B cell (primary cell): ENCODE measurements at regions not wholly inside any gene's neighbourhood (a gene's known extent, or its start where the extent isn't known, plus 50 kb on each side); places are given as distances from the start of the nearest gene placed in this dataset.

Source experiments
- ATAC-seq: fragments of 200-7000 bp; cut with Tn5 transposase; one replicate; pipeline ENCODE4 v1.10.0; 2021; ENCODE audit warnings: low read depth, mild to moderate bottlenecking, moderate number of reproducible peaks, moderate library complexity
- CTCF ChIA-PET: fragments of 350-600 bp; sonication (Branson Sonifier 250); formaldehyde crosslinking; loops from one replicate; lab custom pipeline; 2021; ENCODE audit warnings: antibody characterized with exemption, inconsistent platforms; lab: Charles Lee
- POLR2A ChIA-PET: fragments of 350-600 bp; sonication (Branson Sonifier 250); formaldehyde crosslinking; loops from one replicate; lab custom pipeline; 2021; ENCODE audit warnings: antibody characterized with exemption; lab: Charles Lee
- DNase-seq: peaks from one replicate; pipeline ENCODE4 v3.0.0; 2013
- H2AFZ ChIP-seq: 2 replicates; pipeline ENCODE4 v1.6.1; 2012; ENCODE audit warnings: mild to moderate bottlenecking, low read depth, low read length; ENCODE audit not compliant: insufficient read depth, poor library complexity, severe bottlenecking
- H3K27ac ChIP-seq, 2 donors: 1 replicate in 1 of 2; 2 replicates in 1 of 2; pipeline ENCODE4 v1.5.1; 2012 to 2013; ENCODE audit warnings: low read length in 2 of 2, mild to moderate bottlenecking in 2 of 2, moderate library complexity in 1 of 2
- H3K27me3 ChIP-seq, 4 experiments: fragments of 200-600 bp in 1 of 4; sonication (generic) in 1 of 4; replicated peaks in 1 of 4; 1 replicate in 2 of 4; 2 replicates in 2 of 4; pipeline versions ENCODE4 v1.6.1 to v1.7.0; 2013 to 2016; ENCODE audit warnings: low read length in 3 of 4, mild to moderate bottlenecking in 2 of 4, mixed read lengths in 1 of 4, moderate library complexity in 1 of 4; ENCODE audit not compliant: insufficient read depth in 4 of 4, control insufficient read depth in 3 of 4; ENCODE audit errors: control extremely low read depth in 1 of 4
- H3K36me3 ChIP-seq, 2 experiments: replicated peaks in 1 of 2; 1 replicate in 1 of 2; 2 replicates in 1 of 2; pipeline versions ENCODE4 v1.6.1 to v1.7.1; 2013; ENCODE audit warnings: low read length in 1 of 2; ENCODE audit not compliant: insufficient read depth in 2 of 2, control insufficient read depth in 1 of 2; ENCODE audit errors: control extremely low read depth in 1 of 2, extremely low read depth in 1 of 2
- H3K4me1 ChIP-seq, 2 donors: fragments of 200-600 bp in 1 of 2; sonication (generic) in 1 of 2; 1 replicate in 1 of 2; 2 replicates in 1 of 2; pipeline versions ENCODE4 v1.5.1 to v1.6.1; 2013 to 2017; ENCODE audit warnings: low read length in 2 of 2; ENCODE audit not compliant: control insufficient read depth in 2 of 2, insufficient read depth in 2 of 2
- H3K4me2 ChIP-seq: replicated peaks from 2 replicates; pipeline ENCODE3; 2012; ENCODE audit warnings: mild to moderate bottlenecking, low read depth, low read length; ENCODE audit not compliant: poor library complexity, severe bottlenecking
- H3K4me3 ChIP-seq, 5 experiments: fragments of 200-600 bp in 1 of 5; sonication (generic) in 1 of 5; 1 replicate in 3 of 5; 2 replicates in 2 of 5; pipeline versions ENCODE4 v1.5.1 to v1.7.0; 2011 to 2016; ENCODE audit warnings: low read length in 4 of 5, mild to moderate bottlenecking in 4 of 5, low read depth in 2 of 5, control low read depth in 1 of 5, moderate library complexity in 1 of 5; ENCODE audit not compliant: insufficient read depth in 1 of 5; ENCODE audit errors: control extremely low read depth in 1 of 5, extremely low read depth in 1 of 5
- H3K79me2 ChIP-seq: fragments of 200-600 bp; sonication (generic); one replicate; pipeline ENCODE4 v1.6.0; 2016; ENCODE audit warnings: low read length; ENCODE audit not compliant: control insufficient read depth, insufficient read depth
- H3K9ac ChIP-seq: fragments of 200-600 bp; sonication (generic); 2 replicates; pipeline ENCODE4 v1.6.1; 2017; ENCODE audit warnings: mild to moderate bottlenecking, low read length, moderate library complexity
- H3K9me3 ChIP-seq, 3 donors: one replicate each; pipeline versions ENCODE4 v1.6.1 to v1.7.1; 2013; ENCODE audit warnings: low read length in 2 of 3; ENCODE audit not compliant: control insufficient read depth in 2 of 3, insufficient read depth in 1 of 3; ENCODE audit errors: control extremely low read depth in 1 of 3
- H4K20me1 ChIP-seq: 2 replicates; pipeline ENCODE4 v1.6.0; 2012; ENCODE audit warnings: mild to moderate bottlenecking, low read length; ENCODE audit not compliant: insufficient read depth, control insufficient read depth, poor library complexity, severe bottlenecking
- H3K27ac Mint-ChIP-seq: one replicate; pipeline ENCODE4 v1.8.0; 2021; ENCODE audit warnings: mixed read lengths
- H3K27me3 Mint-ChIP-seq: one replicate; pipeline ENCODE4 v1.8.0; 2021; ENCODE audit warnings: mixed read lengths
- H3K4me1 Mint-ChIP-seq: one replicate; pipeline ENCODE4 v1.8.0; 2021; ENCODE audit warnings: mixed read lengths
- H3K4me3 Mint-ChIP-seq: one replicate; pipeline ENCODE4 v1.8.0; 2021; ENCODE audit warnings: mixed read lengths
- H3K9me3 Mint-ChIP-seq: one replicate; pipeline ENCODE4 v1.8.0; 2022; ENCODE audit warnings: mixed read lengths; ENCODE audit not compliant: insufficient read depth
- CTCF ChIP-seq: fragments of 200-600 bp; IDR thresholded peaks from one replicate; pipeline ENCODE4 v1.8.0; 2022; ENCODE audit warnings: antibody characterized with exemption, mild to moderate bottlenecking
- EZH2 ChIP-seq: IDR thresholded peaks from 2 replicates; pipeline ENCODE4 v1.6.1; 2012; ENCODE audit warnings: borderline replicate concordance, low read depth, mild to moderate bottlenecking, moderate library complexity, low read length; ENCODE audit not compliant: insufficient read depth, poor library complexity, severe bottlenecking
- WGBS: methylation state at CpG from one replicate; pipeline ENCODE4 v1.1.5; 2013; ENCODE audit warnings: missing lambda C conversion rate; ENCODE audit not compliant: insufficient coverage; 5-methylcytosine and 5-hydroxymethylcytosine counted together
- intact Hi-C: fragments of 100-400 bp; cut with micrococcal nuclease; formaldehyde crosslinking; loops from one replicate; pipeline ENCODE4 v1.10.0; 2022

- Histone ChIP-seq H4K20me1 (no peaks in the 10 kb centered on the region), H3K27ac (no peak overlapping the region), H3K4me3 (no peak overlapping the region), H3K27me3 (no peaks in the 10 kb centered on the region), H3K9me3 (no peaks in the 10 kb centered on the region), H3K36me3 (no peaks in the 10 kb centered on the region), H3K4me1 (no peaks in the 10 kb centered on the region), H3K4me2 (no peak overlapping the region), H3K79me2 (no peaks in the 10 kb centered on the region), H2AFZ (no peak overlapping the region), H3K9ac (no peak overlapping the region)
- Mint-ChIP-seq H3K4me1 (no peaks in the 10 kb centered on the region), H3K27ac (no peak overlapping the region), H3K9me3 (no peaks in the 10 kb centered on the region), H3K4me3 (no peak overlapping the region), H3K27me3 (peaks cover 16% of the 10 kb centered on the region)
- DNase-seq (no peak), ATAC-seq (no peak)
- ChIA-PET POLR2A (no interaction called here), CTCF (no interaction called here)
- 91% methylated on average over 6 of the region's 7 CpGs for WGBS
- no peak for TF ChIP-seq CTCF
- TF ChIP-seq EZH2: no peak
- intact Hi-C loops: no loop called here
Measured at GRCh38 chr12:107291018-107291417, 197.7 kb upstream of the CRY1 start.

GRCh38 chr12:107296681-107297089 is 203.3 kb upstream of the CRY1 start:
- Histone ChIP-seq H3K4me2 (no peak overlapping the region), H2AFZ (no peak overlapping the region), H3K27ac (no peak overlapping the region), H3K79me2 (no peaks in the 10 kb centered on the region), H3K36me3 (no peaks in the 10 kb centered on the region), H3K4me1 (no peaks in the 10 kb centered on the region), H3K9ac (no peak overlapping the region), H3K4me3 (no peak overlapping the region), H3K27me3 (peaks cover 0 to 4% (median 0%) of the 10 kb centered on the region in 4 experiments), H3K9me3 (no peaks in the 10 kb centered on the region), H4K20me1 (no peaks in the 10 kb centered on the region)
- ChIA-PET CTCF (no interaction called here), POLR2A (no interaction called here)
- TF ChIP-seq EZH2: no peak
- TF ChIP-seq CTCF: no peak
- DNase-seq: no peak
- no peak for ATAC-seq
- Mint-ChIP-seq H3K27ac (no peak overlapping the region), H3K9me3 (no peaks in the 10 kb centered on the region), H3K27me3 (peaks cover 12% of the 10 kb centered on the region), H3K4me3 (no peak overlapping the region), H3K4me1 (no peaks in the 10 kb centered on the region)
- 94% methylated on average over 6 of the region's 6 CpGs for WGBS
- intact Hi-C loops: no loop called here
